ENCODE measurements at regions not wholly inside any gene's neighbourhood (a gene's known extent, or its start where the extent isn't known, plus 50 kb on each side); places are given as distances from the start of the nearest gene placed in this dataset.

GRCh38 chr2:136242687-136243277 lies 124.8 kb upstream of the CXCR4 start:
- no peak for DNase-seq

- DNase-seq, result no peak
Observed at GRCh38 chr2:136242100-136242499, 124.2 kb upstream of the CXCR4 start.

- DNase-seq, result no peak
Observed at GRCh38 chr2:136239079-136239685, 121.2 kb upstream of the CXCR4 start.

- no peak for DNase-seq
Observed at GRCh38 chr2:136238286-136239078, 120.5 kb upstream of the CXCR4 start.

GRCh38 chr2:136236019-136236418 lies 118.1 kb upstream of the CXCR4 start:
- no peak for DNase-seq

- DNase-seq, result no peak
Observed at GRCh38 chr2:136235546-136235945, 117.6 kb upstream of the CXCR4 start.

- no peak for DNase-seq
Observed at GRCh38 chr2:136234261-136234660, 116.3 kb upstream of the CXCR4 start.

- no peak for DNase-seq
Observed at GRCh38 chr2:136233298-136233697, 115.3 kb upstream of the CXCR4 start.

GRCh38 chr2:136232456-136233172 lies 114.7 kb upstream of the CXCR4 start:
- DNase-seq, result no peak

- no peak for DNase-seq
Observed at GRCh38 chr2:136230464-136230863, 112.5 kb upstream of the CXCR4 start.

GRCh38 chr2:136226903-136227302 lies 109.0 kb upstream of the CXCR4 start:
- no peak for DNase-seq

- DNase-seq, result no peak
Observed at GRCh38 chr2:136225950-136226835, 108.2 kb upstream of the CXCR4 start.

GRCh38 chr2:136223274-136223673 lies 105.3 kb upstream of the CXCR4 start:
- no peak for DNase-seq

- DNase-seq, result no peak
Observed at GRCh38 chr2:136222862-136223261, 104.9 kb upstream of the CXCR4 start.

- no peak for DNase-seq
Observed at GRCh38 chr2:136221026-136221425, 103.1 kb upstream of the CXCR4 start.

GRCh38 chr2:136219963-136220362 lies 102.0 kb upstream of the CXCR4 start:
- no peak for DNase-seq

GRCh38 chr2:136219341-136219740 lies 101.4 kb upstream of the CXCR4 start:
- DNase-seq, result no peak

GRCh38 chr2:136217996-136218395 lies 100.0 kb upstream of the CXCR4 start:
- DNase-seq, result no peak

GRCh38 chr2:136215908-136216472 lies 98.0 kb upstream of the CXCR4 start:
- DNase-seq, result no peak

- no peak for DNase-seq
Observed at GRCh38 chr2:136215449-136215848, 97.5 kb upstream of the CXCR4 start.

GRCh38 chr2:136214307-136215200 lies 96.6 kb upstream of the CXCR4 start:
- no peak for DNase-seq

Measured in right kidney (tissue), 1 donor.